IMR-90 (cell line): ENCODE measurements at regions not wholly inside any gene's neighbourhood (a gene's known extent, or its start where the extent isn't known, plus 50 kb on each side); places are given as distances from the start of the nearest gene placed in this dataset.
A peak's percentile ranks its signal among the peaks of the same experiment; 100 is the strongest.

Experiments used
- BHLHE40 ChIP-seq: fragments of 150-350 bp; IDR thresholded peaks from 2 replicates; pipeline ENCODE4 v1.6.1; 2016; ENCODE audit warnings: mild to moderate bottlenecking, low read depth, low read length
- CEBPB ChIP-seq: IDR thresholded peaks from 2 replicates; pipeline ENCODE4 v1.6.1; 2012; ENCODE audit warnings: low read depth, low read length, improper control_type of control experiment
- CHD1 ChIP-seq: IDR thresholded peaks from 2 replicates; pipeline ENCODE4 v1.6.1; 2012; ENCODE audit warnings: low read depth, low read length, improper control_type of control experiment
- CTCF ChIP-seq: conservative IDR thresholded peaks from 2 replicates; pipeline ENCODE4 v1.5.1; 2012; ENCODE audit warnings: mild to moderate bottlenecking, low read depth, low read length, improper control_type of control experiment
- MAZ ChIP-seq: IDR thresholded peaks from 2 replicates; pipeline ENCODE4 v1.6.1; 2012; ENCODE audit warnings: low read depth, mild to moderate bottlenecking, low read length, improper control_type of control experiment, moderate library complexity, borderline replicate concordance
- MXI1 ChIP-seq: IDR thresholded peaks from 2 replicates; pipeline ENCODE4 v1.6.1; 2012; ENCODE audit warnings: low read depth, mild to moderate bottlenecking, low read length, moderate library complexity, borderline replicate concordance
- POLR2A ChIP-seq: IDR thresholded peaks from 2 replicates; pipeline ENCODE4 v1.6.1; 2012; ENCODE audit warnings: mild to moderate bottlenecking, low read depth, low read length
- RAD21 ChIP-seq: IDR thresholded peaks from 2 replicates; pipeline ENCODE4 v1.6.1; 2012; ENCODE audit warnings: low read length, improper control_type of control experiment
- RCOR1 ChIP-seq: IDR thresholded peaks from 2 replicates; pipeline ENCODE4 v1.6.1; 2012; ENCODE audit warnings: mild to moderate bottlenecking, low read length, improper control_type of control experiment; ENCODE audit not compliant: insufficient replicate concordance
- RFX5 ChIP-seq: IDR thresholded peaks from 2 replicates; pipeline ENCODE4 v1.8.0; 2012; ENCODE audit warnings: low read depth, mild to moderate bottlenecking, low read length, moderate library complexity
- SMC3 ChIP-seq: fragments of 150-350 bp; IDR thresholded peaks from 2 replicates; pipeline ENCODE4 v1.6.1; 2016; ENCODE audit warnings: low read depth, mild to moderate bottlenecking, antibody characterized with exemption, low read length, moderate library complexity
- USF2 ChIP-seq: fragments of 150-350 bp; IDR thresholded peaks from 2 replicates; pipeline ENCODE4 v1.6.1; 2017; ENCODE audit warnings: mild to moderate bottlenecking, antibody characterized with exemption, low read length, low read depth
- TF ChIP-seq, protein P1 (sequence below): fragments of 150-350 bp; IDR thresholded peaks from 2 replicates; pipeline ENCODE4 v1.6.1; 2016; ENCODE audit warnings: low read depth, mild to moderate bottlenecking, low read length, moderate library complexity, borderline replicate concordance

DNA sequence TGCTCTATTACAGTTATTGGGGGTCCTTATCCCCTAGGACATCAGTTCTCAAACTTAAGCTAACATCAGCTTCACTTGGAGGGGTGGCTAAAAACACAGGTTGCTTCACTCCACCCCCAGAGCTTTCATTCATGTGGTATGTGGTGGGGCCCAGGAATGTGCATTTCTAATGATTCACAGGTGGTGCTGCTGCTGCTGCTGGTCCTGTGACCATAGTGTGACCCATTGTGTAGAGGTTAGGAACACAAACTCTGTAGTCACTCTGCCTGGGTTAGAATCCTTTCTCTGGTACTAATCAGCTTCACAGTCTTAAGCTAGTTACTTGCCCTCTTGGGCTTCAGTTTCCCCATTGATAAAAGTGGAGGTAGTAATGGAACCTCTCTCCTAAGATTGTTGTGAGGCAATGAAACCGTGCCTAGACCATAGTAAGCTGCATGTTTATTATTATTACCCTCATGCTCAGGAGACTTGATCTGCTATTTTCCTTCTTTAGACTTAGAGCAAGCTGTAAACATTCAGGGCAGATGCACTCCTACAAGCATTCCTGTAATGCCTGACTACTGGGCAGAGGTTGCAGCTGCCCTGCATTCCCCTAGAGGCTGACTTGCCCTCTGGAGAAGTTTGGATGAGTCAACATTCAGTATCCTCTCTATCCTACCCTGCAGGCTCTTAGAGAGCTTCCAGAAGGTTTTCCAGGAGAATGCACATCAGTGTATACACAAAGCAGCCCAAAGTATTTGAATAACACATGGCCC, 94.1 kb upstream of the ACSL4 start:
- TF ChIP-seq CTCF (peak; percentile 17; the same call in 1 of the 2 replicates), POLR2A (no peak), RAD21 (peak; percentile 8; the same call in 1 of the 2 replicates), USF2 (no peak), MAZ (no peak), SMC3 (no peak), RFX5 (no peak), CEBPB (peak; percentile 57; the same call in 1 of the 2 replicates), CHD1 (no peak), BHLHE40 (peak; percentile 81), MXI1 (no peak), RCOR1 (no peak)
- TF ChIP-seq, protein P1, sequence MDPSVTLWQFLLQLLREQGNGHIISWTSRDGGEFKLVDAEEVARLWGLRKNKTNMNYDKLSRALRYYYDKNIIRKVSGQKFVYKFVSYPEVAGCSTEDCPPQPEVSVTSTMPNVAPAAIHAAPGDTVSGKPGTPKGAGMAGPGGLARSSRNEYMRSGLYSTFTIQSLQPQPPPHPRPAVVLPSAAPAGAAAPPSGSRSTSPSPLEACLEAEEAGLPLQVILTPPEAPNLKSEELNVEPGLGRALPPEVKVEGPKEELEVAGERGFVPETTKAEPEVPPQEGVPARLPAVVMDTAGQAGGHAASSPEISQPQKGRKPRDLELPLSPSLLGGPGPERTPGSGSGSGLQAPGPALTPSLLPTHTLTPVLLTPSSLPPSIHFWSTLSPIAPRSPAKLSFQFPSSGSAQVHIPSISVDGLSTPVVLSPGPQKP = no peak
